ENCODE measurements at regions not wholly inside any gene's neighbourhood (a gene's known extent, or its start where the extent isn't known, plus 50 kb on each side); places are given as distances from the start of the nearest gene placed in this dataset.
"Not testable (repeated sequence)": the region's sequence is repeated elsewhere in the genome, so short reads cannot be mapped to it uniquely, and the experiment has no call there.

DNA sequence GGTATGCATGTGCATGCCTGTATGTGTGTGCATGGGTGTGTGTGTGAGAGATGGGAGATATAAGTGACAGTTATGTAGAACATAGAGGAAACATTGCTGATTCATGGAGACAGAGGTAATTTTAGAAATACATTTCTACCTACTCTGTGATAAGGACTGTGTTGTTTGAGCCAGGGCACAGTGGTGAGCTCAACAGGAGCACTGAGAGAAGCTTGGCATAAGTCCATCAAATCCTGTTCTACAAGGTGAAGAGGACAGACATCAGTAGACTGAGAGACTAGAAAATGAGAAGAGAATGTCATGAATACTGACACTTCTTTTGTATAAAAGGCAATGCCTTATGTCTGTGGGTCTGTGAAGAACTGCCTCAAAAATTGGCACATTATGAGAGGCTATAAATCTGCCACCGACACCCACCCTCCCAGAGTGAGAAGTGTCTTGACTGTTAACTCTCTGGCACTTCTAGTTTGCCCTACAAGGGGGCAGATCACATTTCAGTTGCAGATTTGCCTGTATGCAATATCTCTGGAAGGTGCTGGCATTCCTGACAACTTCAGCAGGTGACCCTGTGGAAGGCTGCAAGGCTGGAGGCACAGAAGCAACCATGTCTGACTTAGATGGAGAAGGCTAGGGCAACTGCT, 962.3 kb upstream of the NRXN1 start:
- no peak for DNase-seq

DNA sequence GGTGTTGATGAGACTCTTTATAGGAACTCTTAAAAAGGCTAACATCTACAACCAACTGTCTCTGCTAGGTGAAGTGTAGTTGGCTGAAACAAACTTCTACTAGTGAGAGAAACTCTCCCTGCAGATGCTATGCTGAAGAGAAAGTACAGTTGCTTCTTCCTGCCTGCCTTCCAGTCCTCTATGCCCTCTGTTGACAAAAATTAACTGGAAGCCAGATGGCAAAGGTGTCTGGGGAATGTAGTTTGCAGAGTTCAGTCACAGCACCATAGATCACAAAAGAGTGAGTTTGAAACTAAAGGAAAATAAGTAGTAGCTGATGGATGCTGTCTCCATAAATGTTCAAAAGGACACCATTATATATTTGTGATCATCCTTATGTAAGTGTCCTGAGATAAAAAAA, 958.8 kb upstream of the NRXN1 start:
- no peak for DNase-seq

DNA sequence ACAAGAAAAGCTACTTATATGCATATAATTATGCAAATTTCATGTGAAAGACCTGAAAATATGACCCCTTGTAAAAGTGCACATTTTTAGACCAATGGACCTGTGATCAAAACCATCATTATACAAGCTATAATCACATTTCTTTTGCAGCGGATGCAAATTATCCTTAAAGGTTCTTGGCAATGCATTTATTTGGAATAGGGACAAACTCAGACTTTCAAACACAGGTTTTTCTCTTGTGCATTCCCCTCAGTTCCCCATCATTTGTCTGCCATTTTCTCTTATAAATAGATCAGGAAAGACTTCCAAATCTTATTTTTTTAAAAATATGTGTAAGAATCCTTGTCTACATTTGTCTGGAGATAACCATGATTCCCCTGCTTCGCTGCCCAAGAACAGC, 954.2 kb upstream of the NRXN1 start:
- no peak for DNase-seq

DNA sequence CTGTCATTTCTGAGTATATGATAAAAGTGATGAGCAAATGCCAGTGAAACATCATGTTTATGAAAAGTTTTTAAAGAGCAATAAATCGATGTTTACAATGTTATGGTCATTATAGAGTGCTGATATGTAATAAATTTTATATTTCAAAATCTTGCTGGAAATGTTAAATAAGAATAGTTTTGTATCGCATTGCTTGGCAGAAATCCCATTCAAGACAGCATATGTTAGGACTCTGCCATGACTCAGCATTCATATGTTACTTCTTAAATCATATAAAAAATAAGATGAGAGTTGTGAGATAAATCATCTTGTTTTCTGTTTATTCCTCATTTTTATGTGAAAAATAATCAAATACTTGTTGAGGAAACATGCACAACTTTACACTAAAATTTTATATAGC, 949.9 kb upstream of the NRXN1 start:
- no peak for DNase-seq

DNA sequence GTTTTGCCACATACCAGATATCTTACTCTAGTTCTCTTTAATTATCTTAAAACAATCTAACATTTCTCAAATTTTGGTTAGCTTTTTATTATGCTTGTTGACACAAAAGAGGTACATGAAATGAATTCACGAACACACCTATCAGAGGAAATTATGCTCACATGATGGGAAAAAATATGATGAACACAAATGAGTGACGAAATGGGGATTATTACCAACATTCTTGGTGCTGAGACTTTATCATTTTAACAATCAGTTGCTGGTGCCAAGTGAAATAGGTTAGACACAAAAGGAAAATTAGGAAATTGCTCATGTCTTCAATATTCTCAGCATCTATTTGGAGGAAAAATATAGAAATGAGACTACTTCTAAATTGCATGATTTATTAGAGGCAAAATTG, 944.7 kb upstream of the NRXN1 start:
- DNase-seq, result no peak

DNA sequence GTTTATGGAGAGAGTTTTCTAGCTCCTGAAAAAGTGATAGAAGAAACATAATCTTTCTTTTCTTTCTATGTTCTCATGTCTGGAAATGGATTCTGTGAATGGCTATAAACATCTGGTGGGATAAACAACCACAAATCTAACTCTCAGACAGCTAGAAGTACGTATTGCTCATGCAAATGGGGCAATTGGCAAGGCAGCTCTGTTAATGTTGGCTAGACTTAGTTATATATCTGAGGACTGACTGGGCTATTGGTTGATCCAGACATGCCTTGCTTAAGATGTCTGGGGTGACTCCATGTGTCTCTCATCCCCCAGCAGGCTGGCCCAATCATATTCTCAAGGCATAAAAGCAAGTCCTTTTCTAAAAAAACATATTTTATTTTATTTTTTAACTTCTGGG, 939.2 kb upstream of the NRXN1 start:
- no peak for DNase-seq

DNA sequence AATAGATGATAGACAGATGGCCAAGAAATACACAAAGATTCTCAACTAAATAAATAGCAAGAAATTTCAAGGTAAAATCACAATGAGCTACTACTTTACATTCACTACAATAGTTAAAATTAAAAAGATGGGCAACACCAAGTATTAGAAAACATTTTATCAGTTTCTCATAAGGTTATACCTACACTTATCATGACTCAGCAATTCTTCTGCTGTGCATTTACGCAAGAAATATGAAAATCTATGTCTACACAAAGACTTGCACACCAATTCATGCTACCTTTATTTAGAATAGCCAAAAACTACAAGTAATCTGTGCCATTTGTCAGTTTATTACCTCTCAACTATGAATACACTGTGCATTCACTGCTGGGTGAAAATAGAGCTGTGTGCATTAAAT, 937.4 kb upstream of the NRXN1 start:
- DNase-seq, result no peak

DNA sequence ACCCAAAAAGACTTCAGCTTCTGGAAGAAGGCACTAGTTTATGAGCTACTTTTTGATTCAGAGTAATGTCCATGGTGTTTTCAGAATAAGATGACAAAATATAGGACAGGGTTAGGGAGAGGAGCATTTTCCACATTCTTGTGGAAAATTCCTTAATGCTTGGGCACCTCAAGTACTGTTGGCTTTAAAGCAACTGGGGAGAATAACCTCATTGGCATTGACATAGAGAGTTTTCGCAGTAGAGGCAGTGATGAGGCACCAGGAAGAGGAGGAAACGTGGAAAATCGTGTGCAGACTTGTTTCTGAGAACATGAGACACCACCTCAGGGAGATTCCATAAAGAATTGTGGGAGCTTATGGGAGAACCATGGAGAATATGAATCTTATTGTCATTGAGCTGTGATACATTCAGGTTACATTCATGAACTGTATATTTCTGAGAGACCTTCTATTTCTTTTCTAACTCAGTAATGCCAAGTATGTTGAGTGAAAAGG, 929.0 kb upstream of the NRXN1 start:
- no peak for DNase-seq

DNA sequence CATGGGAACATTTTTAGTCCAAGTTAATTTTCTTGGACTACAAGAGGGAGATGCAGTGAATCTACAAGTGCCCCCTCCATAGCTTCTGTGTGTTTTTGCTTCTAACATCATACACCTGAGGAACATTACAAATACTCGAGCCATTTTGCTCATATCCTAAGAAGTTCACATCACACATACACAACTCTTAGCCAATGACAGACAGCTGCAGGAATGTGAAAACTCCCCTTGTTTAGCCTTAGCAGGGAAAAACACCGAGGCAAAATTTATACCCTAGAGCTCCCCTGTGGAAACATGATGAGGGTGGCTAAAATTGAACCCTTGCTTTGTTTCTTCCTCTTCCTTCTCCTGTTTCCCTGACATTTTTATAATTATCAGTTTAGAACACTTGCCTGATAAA, 928.3 kb upstream of the NRXN1 start:
- DNase-seq, result no peak

DNA sequence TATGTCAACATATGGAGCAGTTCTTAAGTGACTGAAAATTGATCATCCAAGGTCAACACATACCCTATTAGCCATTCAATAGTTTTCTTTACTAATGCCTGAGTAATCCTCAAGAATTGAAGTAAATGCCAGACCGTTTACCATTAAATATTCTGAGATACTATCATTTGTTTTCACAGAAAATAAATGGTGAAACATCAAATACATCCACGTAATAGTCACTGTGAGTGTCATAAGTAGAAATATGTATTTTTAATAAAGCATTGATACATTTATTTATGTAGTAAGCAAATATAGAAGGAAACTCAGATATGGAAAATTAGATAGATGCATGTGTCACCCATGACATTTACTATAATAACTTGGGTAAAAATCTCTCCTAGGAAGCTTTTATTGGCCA, 927.8 kb upstream of the NRXN1 start:
- DNase-seq, result no peak

DNA sequence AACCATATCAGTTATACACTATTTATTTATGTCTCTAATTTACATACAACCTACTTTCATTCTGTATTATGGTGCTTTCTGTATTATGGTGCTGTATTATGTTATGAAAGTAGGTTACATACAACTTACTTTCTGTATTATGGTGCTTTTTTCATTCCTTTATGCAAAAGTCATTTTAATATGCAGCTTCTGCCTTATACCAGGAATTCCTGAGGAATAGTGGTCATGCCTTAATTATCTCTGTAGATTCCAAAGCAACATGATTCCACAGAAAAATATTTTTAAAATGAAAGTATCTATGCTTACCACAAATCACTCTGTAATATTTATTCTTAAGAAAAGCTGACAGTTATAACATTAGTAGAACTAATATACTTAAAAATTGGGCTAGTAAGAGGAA, 922.0 kb upstream of the NRXN1 start:
- DNase-seq, result no peak

DNA sequence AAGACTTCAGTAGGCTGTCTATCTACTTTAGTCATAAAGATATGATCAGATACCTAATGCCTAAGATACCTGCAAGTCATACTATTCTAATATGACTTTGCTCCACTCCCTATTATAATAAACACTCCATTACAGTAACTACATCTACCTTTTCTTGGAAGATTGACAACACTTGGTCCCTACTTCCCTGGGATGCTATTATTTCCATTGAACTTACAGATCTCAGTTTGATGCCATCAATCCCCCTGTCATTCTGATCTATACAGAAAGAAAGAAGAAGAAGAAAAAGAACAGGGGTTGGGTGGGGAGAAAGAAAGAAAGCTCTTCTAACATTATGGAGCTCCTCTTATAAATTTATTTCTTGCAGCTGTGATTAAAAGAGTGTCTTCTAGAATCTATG, 889.1 kb upstream of the NRXN1 start:
- no peak for DNase-seq

DNA sequence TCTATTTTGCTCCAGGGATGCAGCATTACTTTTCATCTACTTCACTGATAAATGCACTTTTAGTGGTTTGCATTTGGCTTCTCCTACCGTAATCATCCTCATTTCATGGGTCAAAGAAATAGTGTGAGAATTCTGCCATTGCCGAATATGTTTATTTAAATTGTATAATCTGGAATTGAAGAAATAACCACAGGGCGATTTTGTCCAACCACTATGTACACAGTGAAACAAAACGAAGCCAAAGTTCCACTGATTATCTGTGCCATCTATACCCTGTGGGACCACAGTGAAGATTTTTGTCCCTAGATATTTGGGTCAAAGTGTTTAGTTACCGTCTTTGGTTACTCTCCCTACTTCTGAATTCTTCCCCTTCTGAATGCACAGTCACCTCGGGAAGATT, 888.6 kb upstream of the NRXN1 start:
- no peak for DNase-seq

DNA sequence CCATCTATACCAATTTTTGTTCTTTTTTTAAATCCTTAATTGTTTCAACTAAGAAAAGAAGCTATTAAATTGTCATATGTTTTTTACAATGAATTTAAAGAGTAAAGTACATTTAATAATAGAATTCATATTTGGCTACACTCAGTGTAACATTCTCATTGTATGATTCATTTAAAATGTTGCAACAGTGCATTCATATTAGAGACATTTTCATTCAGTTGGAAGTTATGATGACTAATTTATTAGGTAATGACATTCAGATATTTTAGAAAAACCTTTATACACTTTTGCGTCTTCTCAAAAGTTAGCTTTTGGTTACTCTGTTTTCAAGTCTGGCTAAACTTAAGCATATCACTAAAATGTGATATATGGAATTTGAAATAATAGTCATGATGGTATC, 887.5 kb upstream of the NRXN1 start:
- DNase-seq, result no peak

DNA sequence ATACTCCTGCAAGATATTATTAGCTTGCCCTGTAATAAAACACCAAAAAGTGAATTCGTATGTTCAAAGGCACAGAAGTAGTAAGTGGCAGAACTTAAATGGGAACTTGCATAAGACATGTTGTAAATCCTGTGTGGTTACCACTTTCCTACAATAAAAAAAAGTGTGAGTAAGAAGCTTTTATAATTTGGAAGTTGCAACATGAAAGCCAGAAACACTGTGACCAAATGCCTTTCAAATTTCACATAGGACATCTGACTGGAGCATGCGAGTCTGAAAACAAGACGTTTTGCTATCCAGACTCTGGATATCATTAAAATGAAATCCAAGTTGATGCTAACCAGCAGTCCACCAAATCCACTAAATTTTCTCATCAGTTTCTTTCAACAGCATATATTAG, 886.2 kb upstream of the NRXN1 start:
- DNase-seq, result no peak

DNA sequence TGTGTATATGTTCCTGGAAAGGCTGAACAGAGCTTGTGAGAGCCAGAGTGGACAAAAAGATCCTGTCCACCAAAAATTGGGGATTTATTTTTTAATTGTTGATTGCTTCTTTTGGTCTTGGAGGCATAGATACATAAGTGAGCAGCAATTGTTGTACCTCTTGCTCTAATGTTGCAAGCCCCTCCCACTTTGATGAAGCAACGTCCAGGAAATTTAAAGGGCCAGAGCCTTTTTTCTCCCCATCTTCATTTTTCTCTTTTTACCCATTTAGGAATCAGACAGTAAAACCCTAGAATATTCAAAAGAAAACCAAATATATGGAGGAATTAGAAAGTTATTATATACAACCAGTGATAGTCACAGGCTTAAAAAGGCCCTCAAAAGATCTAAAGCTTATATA, 871.8 kb upstream of the NRXN1 start:
- no peak for DNase-seq

DNA sequence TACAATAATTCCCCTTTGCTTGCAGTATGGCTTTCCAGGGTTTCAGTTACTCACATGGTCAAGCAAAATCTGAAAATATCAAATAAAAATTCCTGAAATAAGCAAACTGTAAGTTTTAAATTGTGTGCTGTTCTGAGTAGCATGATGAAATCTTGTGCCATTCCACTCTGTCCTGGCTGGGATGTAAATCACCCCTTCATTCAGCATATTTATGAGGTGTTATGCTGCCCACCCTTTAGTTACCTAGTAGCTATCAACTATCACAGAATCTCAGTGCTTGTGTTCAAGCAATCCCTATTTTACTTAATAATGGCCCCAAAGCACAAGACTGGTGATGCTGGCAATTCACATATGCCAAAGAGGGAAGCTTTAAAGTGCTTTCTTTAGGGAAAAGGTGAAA, 867.7 kb upstream of the NRXN1 start:
- DNase-seq, result no peak

DNA sequence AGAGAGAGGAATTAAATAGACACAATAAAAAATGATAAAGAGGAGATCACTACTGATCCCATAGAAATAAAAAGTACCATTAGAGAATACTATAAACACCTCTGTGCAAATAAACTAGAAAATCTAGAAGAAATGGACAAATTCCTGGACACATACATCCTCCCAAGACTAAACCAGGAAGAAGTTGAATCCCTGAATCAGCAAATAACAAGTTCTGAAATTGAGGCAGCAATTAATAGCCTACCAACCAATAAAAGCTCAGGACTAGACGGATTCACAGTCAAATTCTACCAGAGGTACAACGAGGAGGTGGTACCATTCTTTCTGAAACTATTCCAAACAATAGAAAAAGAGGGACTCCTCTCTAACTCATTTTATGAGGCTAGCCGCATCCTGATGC, 862.7 kb upstream of the NRXN1 start:
- DNase-seq, result not testable (repeated sequence)

DNA sequence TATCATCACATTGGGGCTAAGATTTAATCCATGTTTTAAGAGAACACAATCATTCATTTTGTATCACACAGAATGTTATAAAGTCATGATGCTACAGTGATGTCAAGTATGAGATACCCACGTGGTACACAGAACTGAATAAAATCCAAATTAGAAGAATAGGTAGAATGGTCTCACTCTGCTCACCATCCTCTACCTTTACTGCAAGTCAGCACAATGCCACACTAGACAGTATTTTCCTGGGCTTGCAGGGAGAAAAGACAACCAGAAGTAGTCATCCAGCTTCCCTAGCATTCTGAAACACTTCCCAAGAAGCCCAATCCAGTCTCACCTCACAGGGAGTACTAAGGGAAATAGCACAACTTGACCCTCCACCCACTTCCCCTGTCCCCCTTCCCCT, 856.2 kb upstream of the NRXN1 start:
- DNase-seq, result no peak

DNA sequence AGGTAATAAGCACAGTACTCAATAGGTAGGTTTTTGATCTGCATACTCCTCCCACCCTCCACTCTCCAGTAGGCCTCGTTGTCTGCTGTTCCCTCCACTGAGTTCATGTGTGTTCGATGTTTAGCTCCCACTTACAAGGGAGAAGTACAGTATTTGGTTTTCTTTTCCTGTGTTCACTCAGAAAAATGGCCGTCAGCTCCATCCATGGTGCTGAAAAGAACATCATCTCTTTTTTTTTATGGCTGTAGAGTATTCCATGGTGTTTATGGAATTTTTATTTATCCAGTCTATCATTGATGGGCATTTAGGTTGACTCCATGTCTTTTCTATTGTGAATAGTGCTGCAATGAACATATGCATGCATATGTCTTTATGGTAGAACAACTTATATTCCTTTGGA, 849.7 kb upstream of the NRXN1 start:
- no peak for DNase-seq

DNA sequence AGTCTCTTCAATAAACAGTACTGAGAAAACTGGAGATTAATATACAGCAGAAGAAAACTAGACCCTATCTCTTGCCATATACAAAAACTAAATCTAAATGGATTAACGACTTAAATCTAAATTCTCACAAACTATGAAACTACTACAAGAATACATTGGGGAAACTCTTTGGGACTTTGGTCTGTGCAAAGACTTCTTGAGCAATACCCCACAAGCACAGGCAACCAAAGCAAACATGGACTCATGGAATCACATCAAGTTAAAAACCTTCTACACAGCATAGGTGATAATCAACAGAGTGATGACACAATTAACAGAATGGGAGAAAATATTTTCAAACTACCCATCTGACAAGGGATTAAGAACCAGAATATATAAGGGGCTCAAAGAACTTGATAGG, 848.2 kb upstream of the NRXN1 start:
- no peak for DNase-seq

DNA sequence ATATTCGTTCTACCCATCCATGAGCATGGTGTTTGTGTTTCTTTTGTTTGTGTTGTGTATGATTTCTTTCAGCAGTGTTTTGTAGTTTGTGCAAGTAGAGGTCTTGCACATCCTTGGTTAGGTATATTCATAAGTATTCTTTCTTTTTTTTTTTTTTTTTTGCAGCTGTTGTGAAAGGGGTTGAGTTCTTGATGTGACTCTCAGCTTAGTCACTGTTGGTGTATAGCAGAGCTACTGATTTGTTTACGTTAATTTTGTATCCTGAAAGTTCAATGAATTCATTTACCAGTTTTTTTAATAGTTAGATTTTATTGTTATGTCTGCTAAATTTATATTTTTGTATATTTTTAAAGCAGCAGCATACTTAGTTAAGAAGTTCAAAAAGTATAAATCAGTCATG, 834.4 kb upstream of the NRXN1 start:
- DNase-seq, result no peak

DNA sequence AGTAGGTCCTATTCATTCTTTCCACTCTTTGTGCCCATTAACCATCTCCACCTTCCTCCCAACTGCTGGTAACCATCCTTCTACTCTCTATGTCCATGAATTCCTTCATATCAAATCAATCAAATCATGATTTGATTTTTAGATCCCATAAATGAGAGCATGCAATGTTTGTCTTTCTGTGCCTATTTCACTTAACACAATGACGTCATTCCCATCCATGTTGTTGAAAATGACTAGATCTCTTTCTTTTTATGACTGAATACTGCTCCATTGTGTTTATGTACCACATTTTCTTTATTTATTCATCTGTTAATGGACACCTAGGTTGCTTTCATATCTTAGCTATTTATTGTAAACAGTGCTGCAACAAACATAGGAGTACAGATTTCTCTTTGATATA, 827.3 kb upstream of the NRXN1 start:
- no peak for DNase-seq

DNA sequence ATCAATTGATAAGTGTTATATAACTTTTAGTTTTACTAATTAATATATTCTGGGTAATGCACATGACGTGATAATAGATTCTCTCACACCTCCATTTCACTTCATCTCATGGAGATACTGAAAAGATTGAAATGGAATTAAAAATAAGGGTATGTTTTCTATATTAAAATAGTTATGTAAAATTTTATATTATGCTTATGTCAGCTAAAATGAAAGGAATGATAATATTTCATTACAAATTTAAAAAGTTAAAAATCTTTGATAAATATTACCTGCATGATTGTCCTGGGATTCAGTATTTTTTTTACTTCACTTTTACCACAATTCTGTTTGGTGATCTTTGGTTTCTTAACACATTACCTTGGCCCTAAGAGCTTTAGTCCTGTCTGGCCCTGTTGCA, 823.8 kb upstream of the NRXN1 start:
- no peak for DNase-seq

DNA sequence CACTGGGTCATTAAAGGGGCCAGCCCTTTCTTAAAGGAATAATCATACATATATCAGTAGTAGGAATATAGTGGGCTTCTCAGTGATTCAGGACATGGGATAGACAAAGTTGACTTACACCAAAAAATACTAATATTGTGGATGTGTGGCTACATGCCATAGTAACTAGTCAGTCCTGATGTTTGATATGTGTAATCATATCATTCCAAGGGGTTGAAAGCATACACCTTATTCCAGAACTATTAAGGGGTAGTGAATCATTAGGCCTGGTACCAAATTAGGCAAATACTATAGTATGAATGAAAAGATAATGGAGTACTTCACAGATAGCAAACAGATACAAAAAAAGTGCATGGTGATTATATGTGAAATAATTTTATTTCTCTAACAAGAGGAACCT, 814.9 kb upstream of the NRXN1 start:
- DNase-seq, result no peak
